ENCODE measurements at regions not wholly inside any gene's neighbourhood (a gene's known extent, or its start where the extent isn't known, plus 50 kb on each side); places are given as distances from the start of the nearest gene placed in this dataset.
A peak's percentile ranks its signal among the peaks of the same experiment; 100 is the strongest.

GRCh38 chr18:59835605-59836379 is 64.0 kb upstream of the PMAIP1 start:
- no peak overlapping the region for H3K4me3 ChIP-seq (ENCODE audit: low read length)
- no peak for TF ChIP-seq CTCF (IDR thresholded peaks at IDR 0.05; ENCODE audit: insufficient read depth, low read depth, low read length, missing control alignments)
- DNase-seq (ENCODE audit: low read depth) = no peak

- TF ChIP-seq CTCF (IDR thresholded peaks at IDR 0.05; ENCODE audit: insufficient read depth, low read depth, low read length, missing control alignments) = no peak
- DNase-seq (ENCODE audit: low read depth) = no peak
- H3K4me3 ChIP-seq (ENCODE audit: low read length) = no peak overlapping the region
Observed at GRCh38 chr18:59834267-59834666, 65.5 kb upstream of the PMAIP1 start.

- DNase-seq (ENCODE audit: low read depth) = no peak
- no peak for TF ChIP-seq CTCF (IDR thresholded peaks at IDR 0.05; ENCODE audit: insufficient read depth, low read depth, low read length, missing control alignments)
- H3K4me3 ChIP-seq (ENCODE audit: low read length) = no peak overlapping the region
Observed at GRCh38 chr18:59833785-59834184, 66.0 kb upstream of the PMAIP1 start.

- peak; percentile 88 for TF ChIP-seq CTCF (IDR thresholded peaks at IDR 0.05; ENCODE audit: insufficient read depth, low read depth, low read length, missing control alignments)
- H3K4me3 ChIP-seq (ENCODE audit: low read length) = no peak overlapping the region
- peak; percentile 78 for DNase-seq (ENCODE audit: low read depth)
Observed at GRCh38 chr18:59823596-59824195, 76.1 kb upstream of the PMAIP1 start.

- H3K4me3 ChIP-seq (ENCODE audit: low read length) = no peak overlapping the region
- TF ChIP-seq CTCF (IDR thresholded peaks at IDR 0.05; ENCODE audit: insufficient read depth, low read depth, low read length, missing control alignments) = no peak
- no peak for DNase-seq (ENCODE audit: low read depth)
Observed at GRCh38 chr18:59822612-59823550, 76.9 kb upstream of the PMAIP1 start.

GRCh38 chr18:59821983-59822382 is 77.8 kb upstream of the PMAIP1 start:
- peak; percentile 13 for DNase-seq (ENCODE audit: low read depth)
- no peak for TF ChIP-seq CTCF (IDR thresholded peaks at IDR 0.05; ENCODE audit: insufficient read depth, low read depth, low read length, missing control alignments)
- H3K4me3 ChIP-seq (ENCODE audit: low read length) = no peak overlapping the region
